HG02938 (cell line): ENCODE measurements at regions not wholly inside any gene's neighbourhood (a gene's known extent, or its start where the extent isn't known, plus 50 kb on each side); places are given as distances from the start of the nearest gene placed in this dataset.
A peak's percentile ranks its signal among the peaks of the same experiment; 100 is the strongest.

Experiments
- ATAC-seq: cut with Tn5 transposase; IDR thresholded peaks from one replicate; pipeline ENCODE4 v1.9.1; 2021; ENCODE audit warnings: mild to moderate bottlenecking, moderate library complexity; ENCODE audit not compliant: unreplicated experiment

DNA sequence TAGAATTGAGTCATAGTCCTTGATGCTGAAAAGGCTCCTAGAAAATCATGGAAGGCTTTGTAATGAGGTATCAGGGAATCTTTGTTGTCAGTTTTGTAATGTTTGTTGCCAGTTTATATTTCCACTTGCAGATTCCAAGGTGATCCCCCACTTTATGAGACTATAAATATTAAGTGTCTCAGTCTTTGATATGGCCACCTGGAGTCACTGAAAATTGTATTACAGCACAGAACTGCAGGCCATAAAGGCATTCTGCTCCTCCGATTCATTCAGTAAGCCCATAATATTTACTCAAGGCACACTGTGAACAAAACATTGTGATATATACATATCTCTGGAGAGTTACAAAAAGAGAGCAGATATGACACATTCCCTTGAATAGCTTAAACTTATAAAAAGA is 457.8 kb upstream of the ZNF385D start:
- ATAC-seq: no peak

DNA sequence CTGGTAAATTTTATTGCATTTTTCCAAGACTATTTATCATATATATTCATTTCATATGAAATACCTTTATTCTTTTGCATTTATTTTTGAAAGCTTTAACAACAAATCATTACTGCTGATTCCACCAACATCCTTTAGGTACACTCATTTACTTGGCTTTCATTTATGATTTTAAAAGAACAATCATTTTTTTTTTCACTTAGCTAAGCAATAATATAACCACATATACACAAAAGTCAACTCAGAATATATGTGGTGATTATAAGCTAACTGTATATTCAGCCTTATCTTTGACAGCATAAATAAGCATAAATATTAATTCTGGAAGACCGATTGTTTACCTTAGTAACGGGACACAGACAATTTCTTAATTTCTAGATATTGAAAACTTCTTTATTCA is 458.6 kb upstream of the ZNF385D start:
- ATAC-seq: no peak

DNA sequence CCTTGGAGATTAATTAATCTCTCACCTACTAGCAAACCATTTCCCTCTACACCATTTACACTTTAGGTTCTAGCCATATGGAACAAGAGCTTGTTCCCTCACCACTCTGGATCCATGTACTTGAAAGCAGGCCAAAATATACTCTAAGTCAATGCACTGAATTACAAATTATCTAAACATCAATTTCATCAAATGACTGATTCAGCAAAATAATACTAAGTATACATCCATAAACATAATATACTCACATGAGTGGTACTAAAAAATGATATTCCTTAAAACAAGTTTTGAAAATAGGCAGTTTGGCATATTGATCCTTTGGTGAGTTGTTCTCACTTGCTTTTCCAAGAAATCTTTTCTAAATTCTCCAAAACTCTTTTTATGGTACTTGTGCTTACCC is 459.7 kb upstream of the ZNF385D start:
- no peak for ATAC-seq

DNA sequence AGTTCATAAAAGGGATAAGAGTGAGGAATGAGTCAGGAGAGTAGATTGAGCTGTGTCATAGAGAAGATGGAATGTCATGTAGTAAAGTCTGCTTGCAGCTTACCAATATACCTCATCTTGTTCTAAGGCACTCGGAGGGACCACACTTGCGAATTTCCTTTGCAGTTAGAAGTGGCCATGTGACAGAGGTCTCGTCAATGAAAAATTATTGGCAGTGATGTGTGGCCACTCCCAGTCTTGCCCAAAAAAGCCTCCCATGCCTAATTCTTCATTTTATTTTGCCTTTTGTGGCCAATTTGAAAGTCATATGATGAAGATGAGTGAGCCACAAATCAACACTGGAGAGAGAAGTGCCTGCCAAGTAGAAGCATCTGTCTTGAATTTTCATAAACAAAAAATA is 465.6 kb upstream of the ZNF385D start:
- no peak for ATAC-seq

DNA sequence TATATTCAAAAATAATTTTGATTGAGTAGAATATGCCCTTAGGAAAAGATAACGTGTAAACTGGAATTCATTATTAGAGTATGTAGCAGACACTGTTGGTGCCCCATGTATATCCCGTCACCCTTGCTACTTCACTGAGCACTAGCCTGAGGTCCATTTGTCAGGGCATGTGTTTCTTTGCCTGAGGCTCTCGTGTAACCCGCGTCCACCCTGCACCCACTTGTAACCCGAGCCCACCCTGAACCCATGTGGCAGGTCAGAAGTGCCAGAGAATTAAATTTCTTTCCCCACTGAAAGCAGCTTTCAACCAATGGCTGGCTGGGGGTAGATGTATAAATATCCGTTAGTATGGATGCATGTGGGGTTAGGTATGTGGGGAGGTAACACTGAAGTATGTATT is 474.2 kb upstream of the ZNF385D start:
- ATAC-seq: no peak

DNA sequence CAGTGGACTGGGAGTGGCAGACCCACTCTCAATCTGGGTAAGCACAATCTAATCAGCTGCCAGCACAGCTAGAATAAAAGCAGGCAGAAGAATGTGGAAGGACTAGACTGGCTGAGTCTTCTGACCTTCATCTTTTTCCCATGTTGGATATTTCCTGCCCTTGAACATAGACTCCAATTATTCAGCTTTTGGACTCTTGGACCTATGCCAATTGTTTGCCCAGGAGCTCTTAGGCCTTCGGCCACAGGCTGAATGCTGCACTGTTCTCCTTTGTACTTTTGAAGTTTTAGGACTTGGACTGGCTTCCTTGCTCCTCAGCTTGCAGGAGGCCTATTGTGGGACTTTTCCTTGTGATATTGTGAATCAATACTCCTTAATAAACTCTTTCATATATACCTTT is 477.7 kb upstream of the ZNF385D start:
- ATAC-seq: no peak

DNA sequence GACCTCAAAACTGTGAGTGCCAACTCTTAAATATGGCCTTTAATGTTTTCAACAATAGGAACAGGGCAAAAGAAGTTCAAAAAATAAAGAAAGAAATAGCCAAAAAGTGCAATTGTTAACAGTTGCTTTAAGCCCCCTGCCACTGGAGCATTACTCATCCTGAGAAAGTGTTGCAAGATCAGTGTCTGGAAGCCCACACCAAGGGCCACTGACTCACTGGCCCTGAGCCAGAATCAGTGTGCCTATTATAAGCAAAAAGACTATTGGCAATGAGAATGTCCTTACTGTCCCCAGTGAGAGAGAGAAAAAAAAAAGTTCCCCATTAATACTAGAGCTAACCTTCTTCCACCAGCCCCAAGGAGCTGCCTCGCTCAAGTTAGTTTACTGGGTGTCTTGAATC is 480.1 kb upstream of the ZNF385D start:
- ATAC-seq: no peak

DNA sequence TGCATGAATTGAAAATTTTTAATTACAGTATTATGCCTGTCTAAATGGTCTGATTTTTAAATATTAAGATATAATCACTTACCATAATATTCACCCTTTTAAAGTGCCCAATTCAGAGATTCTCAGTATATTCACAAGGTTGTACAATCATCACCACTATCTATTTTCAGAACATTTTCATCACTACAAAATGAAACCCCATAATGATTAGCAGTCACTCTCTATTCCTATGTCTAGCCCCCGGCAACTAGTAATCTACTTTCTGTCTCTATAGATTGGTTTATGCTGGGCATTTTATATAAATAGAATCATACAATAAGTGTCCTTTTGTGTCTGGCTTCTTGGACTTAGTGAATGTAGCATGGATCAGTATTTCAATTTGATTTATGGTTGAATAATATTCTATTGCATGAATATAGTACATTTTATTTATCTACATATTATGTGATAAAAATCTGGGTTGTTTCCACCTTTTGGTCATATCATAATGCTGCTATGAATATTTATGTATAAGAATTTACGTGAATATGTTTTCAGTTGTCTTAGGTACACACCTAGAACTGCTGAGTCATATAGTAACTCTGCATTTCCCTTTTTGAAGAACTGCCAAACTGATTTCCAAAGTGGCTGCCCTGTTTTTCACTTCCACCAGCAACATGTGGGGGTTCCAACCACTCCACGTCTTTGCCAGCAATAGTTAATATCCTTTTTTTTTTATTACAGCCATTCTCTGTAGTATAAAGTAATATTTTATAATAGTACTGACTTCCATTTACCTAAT is 485.7 kb upstream of the ZNF385D start:
- peak; percentile 65 for ATAC-seq

DNA sequence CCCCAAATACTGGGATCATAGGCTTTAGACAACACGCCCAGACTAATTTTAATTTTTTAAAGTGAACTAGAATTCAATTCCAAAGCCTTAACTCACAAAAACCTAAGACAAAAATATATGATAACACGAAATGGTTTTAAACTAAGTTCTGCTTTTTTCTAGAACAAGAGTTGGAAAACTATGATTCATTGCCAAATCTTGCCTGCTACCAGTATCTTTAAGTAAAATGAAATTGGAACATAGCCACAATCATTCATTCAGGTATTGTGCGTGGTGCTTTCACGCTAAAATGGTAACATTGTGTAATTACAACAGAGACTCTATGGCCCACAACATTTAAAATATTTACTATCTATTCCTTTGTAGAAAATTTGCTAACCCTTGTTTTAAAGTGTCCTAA is 488.0 kb upstream of the ZNF385D start:
- ATAC-seq: no peak

DNA sequence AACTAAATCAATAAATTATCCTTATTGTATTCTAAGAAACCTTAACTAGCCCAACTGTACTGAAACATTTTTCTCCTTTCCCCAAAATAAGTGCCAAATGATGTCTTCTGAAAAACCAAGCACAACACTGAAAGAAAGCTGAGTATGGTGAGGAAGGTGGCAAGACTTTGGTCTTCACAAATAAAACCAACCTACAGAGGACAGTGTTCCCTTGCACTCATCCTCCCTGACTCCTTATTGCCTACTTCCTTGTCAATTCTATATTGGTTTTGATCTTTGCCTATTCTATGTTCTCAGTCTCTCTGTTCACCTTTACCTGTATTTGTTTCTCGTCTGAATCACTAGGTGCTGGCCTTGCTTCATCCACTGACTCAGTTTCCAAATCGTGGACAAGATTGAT is 490.1 kb upstream of the ZNF385D start:
- ATAC-seq: no peak

DNA sequence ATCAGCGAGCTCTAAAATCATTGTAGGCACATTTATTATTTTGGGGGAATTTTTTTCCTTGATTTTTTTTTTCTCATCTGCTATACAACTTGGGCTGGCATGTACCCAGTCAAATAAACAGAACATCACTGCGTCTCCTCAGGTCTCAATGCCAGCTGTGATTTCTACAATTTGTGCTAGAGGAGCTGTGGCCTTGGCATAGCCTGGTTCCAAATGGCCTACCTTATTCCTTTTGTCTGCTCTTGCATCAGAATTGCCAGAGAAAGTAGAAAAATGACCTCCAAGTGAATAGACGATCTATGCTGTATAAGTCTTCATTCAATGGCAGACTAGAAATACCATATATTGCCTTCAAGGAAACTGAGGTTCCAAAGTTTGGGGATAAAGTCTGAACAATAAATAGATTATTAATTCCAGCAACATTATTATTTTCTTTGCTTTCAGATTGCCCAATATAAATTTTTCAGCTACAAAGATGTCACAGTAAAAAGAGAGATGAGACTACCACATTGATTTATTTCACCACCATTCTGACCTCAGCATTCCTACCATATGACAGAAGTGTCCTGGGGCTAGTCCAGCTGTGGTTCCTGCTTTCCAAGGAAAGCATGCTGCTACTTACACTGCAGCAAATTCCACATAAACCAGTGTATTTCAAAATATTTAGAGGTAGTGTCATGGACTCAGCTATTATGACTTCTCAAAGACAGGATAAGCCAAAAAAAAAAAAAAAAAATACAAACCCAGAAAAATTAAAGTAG is 493.9 kb upstream of the ZNF385D start:
- no peak for ATAC-seq

DNA sequence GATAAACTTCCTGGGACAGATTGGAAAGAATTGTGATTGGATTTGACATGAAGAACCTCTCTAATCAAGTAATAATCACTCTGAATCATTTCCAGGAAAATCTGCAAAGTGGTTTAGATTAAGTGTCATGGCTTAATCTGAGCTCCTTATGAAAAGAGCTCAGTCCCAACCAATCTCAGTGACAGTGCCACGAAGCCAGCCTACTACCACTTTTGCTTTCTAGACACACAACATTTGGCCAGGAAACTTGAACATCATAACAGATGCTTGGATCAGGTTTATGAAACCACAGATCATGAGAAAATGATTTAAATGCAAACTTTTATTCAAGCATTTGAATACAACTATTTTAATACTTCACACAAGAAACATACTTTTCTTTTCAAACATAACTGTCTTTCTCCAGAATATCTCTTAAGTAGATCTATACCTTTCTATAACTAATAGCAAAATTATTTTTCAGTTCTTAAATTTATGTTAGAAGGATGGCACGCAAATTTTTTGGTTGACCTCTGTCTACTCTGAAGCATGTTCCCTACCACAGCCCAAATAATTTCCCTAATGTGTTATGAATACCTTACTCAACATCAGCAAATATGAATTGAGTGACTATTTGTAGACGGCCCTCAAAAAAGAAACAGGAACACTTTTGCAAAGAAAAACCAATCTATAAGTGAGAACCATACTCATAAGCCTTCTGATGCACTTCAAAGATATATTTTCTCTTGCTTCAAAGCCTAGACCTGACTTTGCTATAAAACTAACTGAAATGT is 495.0 kb upstream of the ZNF385D start:
- ATAC-seq: no peak

DNA sequence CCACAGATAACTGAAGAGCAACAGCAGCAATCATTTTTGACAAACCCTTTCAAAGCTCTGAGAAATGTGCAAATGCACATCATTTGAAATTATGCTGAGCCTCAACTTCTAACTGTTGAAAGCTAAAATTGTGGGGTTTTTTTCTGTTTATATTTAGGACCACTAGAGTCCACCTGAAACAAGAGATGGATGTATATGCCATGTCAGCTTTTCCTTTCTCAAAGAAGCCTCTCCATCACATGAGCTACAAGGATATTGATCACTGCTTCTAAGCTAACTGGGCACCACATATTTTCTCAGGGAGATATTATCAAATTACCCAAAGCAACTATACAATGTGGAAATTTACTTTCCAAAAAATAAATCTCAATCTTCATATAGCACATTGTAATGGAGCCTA is 498.6 kb upstream of the ZNF385D start:
- ATAC-seq: no peak

DNA sequence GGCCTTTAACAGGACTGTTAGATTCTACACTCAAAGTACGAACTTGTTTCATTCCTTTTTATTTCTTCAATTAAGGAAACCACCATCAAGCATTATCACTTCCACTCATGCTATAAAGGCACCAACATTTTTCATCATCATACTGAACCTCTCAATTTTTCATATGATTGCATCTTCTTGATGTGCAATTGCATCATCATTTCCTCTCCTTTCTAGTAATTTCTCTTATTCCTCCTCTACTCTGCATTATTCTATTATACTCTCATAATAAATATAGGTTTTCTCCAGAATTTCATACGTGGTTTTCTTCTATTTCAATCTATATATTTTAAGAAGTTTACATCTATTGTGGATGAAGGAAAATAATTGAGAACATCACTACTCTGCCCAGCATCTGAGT is 506.2 kb upstream of the ZNF385D start:
- ATAC-seq: no peak

DNA sequence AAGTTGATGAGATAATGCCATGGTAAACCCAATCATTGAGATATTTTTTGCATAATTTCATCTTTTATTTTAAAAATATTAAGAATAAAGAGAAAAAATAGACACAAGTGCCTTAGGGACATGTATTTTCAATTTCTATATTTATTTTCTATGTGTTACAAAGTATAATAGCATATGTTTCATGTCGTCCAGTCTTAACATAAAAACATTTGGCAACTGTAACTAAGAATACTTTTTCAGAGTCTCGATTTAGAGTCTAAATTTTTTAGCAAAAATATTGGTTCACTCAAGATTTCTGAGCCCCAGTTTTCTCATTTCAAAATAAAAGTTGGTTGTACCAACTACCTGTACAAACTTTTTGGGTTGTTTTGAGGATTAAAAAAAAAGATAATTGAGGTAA is 511.4 kb upstream of the ZNF385D start:
- no peak for ATAC-seq

DNA sequence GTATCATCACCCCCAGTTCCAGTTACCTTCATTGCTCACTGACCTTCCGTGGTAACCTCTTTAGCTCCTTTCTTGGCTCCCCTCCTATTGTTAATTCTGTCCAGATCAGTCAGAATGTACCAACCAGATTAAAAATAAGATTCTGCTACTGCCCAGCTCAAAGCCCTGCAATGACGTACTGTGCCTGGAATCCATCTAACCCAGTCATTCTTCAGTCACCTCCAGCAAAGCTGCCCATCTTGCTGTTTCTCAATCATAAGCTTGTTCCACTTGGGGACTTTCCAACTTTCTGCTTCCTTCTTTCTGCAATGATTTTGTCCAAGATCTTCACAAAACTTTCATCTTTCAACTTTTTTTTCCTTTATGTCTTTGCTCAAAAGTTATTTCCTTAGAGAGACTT is 512.0 kb upstream of the ZNF385D start:
- ATAC-seq: no peak

DNA sequence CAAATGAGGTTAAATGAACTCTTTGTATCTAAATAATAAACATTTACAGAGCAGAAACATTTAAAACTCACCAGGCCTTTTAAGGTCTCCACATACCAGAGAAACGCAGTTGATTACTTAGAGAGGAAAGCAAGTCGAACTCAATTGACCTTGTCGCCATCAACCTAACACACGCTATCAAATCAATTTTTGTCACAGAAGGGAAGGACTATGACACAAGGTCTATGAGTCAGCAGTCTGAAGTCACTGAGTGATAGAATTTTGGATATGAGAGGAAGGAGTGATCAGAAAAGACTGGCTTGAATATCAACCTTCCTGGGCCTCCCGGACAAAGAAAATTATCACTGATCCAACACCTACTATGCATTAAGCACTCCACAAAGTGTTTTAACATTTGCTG is 514.4 kb upstream of the ZNF385D start:
- ATAC-seq: no peak

DNA sequence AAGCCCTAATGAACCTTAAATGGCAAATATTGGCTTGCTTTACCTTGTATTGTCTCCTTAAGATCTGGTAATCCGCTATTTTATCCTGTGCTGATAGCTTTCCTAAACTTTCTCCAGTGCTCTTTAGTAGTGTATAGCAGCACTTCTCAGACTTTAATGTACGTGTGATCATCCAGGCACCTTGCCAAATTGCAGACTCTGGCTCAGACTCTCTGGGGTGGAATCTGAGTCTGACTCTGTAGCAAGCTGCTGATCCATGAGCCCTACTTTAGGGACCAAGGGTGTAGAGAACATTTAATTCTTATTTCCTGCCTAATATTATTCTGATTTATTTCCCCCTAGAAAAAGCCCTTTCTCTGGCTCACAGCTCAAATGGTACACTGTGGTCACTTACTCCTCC is 518.8 kb upstream of the ZNF385D start:
- no peak for ATAC-seq

DNA sequence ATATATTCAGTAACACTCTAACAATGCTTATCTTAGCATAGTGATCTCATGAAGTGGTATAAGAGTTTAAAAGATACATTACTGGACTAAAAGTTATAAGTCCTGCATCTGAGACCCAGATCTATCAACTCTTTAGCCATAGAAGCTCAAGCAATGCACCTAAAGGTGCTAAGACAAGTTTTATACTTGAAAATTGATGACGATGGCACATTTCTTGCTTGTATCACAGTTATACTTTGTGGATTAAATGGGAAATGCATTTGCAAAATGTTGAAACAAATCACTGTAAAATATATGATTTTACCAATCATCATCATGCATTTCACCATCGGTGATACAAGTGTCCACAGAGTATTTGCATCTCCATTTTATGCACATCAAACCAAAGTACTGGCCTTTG is 525.3 kb upstream of the ZNF385D start:
- ATAC-seq: no peak

DNA sequence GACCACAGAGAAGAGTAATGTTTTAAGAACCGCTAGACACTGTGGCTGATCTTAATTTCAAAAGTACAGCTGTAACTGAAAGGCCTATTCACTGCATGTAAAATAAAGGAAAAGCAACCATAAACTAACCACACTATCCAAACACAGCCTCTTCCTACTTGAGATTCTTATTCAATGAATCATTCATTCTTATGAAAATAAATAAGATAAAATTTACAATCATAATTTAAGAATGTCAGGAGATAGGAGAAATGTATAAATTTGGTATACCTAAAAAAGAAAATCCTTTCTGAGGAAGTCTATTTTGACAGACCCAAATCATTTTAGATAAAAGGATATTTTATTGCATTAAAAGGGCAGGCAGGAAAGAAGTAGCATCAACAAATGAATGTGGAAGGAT is 533.5 kb upstream of the ZNF385D start:
- no peak for ATAC-seq

DNA sequence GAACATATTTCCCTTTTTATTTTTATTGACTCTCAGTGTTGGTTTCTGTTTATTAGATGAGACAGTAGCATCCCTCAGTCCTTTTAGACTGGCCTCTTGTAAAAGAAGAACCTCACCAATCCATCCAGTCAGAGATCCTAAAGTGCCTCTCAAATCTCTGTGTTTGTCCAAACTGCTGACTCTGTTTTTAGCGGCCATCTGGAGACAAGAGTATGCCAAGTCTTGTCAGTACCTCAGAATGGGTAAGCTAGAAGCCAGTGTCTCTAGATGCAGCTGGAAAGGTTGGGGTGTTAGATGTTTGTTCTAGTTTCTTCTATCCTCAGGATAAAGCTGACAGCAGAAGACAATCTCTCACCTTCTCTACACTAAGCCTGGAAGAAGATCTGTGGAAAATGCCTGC is 537.7 kb upstream of the ZNF385D start:
- ATAC-seq: no peak

DNA sequence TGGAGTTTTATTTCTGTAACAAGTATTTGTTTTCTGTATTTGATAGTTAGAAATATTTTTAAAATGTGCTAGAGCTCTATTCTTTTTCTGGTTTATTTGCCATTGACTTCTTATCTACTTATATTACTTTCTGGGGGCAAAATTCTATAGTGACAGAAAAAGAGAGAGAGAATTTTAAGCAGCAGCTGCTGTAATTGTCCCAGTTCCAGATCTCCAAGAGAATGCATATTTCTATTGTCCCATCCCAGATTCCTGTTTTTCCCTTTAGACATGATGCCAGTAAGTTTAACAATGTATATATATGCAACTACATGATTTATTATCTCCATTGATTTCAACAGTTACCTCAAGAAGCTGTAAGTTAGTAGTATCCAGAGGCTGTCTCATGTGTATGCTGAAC is 541.7 kb upstream of the ZNF385D start:
- ATAC-seq: no peak
